ENCODE measurements at regions not wholly inside any gene's neighbourhood (a gene's known extent, or its start where the extent isn't known, plus 50 kb on each side); places are given as distances from the start of the nearest gene placed in this dataset.
A peak's percentile ranks its signal among the peaks of the same experiment; 100 is the strongest.

- H3K4me3 ChIP-seq, result no peak overlapping the region
- H3K27ac ChIP-seq, result no peak overlapping the region
- H3K4me1 ChIP-seq, result no peaks in the 10 kb centered on the region
- peak in 1 of 4 donors; percentile 45 for DNase-seq
- H3K27me3 ChIP-seq, result peaks cover 0 to 23% of the 10 kb centered on the region in 2 donors
- H3K36me3 ChIP-seq, result no peaks in the 10 kb centered on the region
- no peaks in the 10 kb centered on the region for H3K9me3 ChIP-seq
- no peak for TF ChIP-seq CTCF (IDR thresholded peaks at IDR 0.05)
- intact Hi-C loops (cut with DNase I), result no loop called here
- no peak for ATAC-seq
Measured at GRCh38 chr22:49527611-49528419, 299.9 kb downstream of the BRD1 start.

- H3K36me3 ChIP-seq, result no peaks in the 10 kb centered on the region
- DNase-seq, result no peak
- H3K27me3 ChIP-seq, result peaks cover 0 to 31% of the 10 kb centered on the region in 2 donors
- H3K9me3 ChIP-seq, result no peaks in the 10 kb centered on the region
- no peak for ATAC-seq
- intact Hi-C loops (cut with DNase I), result no loop called here
- H3K27ac ChIP-seq, result no peak overlapping the region
- no peaks in the 10 kb centered on the region for H3K4me1 ChIP-seq
- TF ChIP-seq CTCF (IDR thresholded peaks at IDR 0.05), result no peak
- H3K4me3 ChIP-seq, result no peak overlapping the region
Measured at GRCh38 chr22:49525801-49526535, 301.7 kb downstream of the BRD1 start.

- Histone ChIP-seq H3K27me3 (peaks cover 0 to 31% of the 10 kb centered on the region in 2 donors), H3K4me1 (no peaks in the 10 kb centered on the region), H3K36me3 (no peaks in the 10 kb centered on the region), H3K9me3 (no peaks in the 10 kb centered on the region), H3K4me3 (no peak overlapping the region), H3K27ac (no peak overlapping the region)
- no peak for TF ChIP-seq CTCF (IDR thresholded peaks at IDR 0.05)
- intact Hi-C loops (cut with DNase I), result no loop called here
- DNase-seq, result peak in 1 of 4 donors; percentile 22
- no peak for ATAC-seq
Measured at GRCh38 chr22:49525360-49525759, 302.3 kb downstream of the BRD1 start.

DNA sequence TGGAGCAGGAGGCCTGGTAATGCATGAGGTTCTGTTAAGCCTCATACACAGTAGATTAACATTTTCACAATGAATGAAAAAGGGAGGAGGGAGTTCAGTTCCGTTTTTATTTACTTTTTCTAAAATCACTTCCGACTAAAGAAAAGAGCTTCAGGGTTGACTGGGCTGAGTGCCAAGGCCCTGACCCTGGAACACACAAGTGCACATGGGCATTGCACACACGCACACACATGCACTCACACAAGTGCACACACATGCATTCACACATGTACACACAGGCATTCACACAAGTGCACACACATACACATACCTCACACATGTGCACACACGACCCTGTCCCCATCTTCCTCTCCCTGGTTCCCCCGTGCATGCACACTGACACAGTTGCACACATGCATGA lies 303.3 kb downstream of the BRD1 start:
- Histone ChIP-seq H3K4me1 (no peaks in the 10 kb centered on the region), H3K36me3 (no peaks in the 10 kb centered on the region), H3K27ac (no peak overlapping the region), H3K4me3 (no peak overlapping the region), H3K27me3 (peaks cover 0 to 31% of the 10 kb centered on the region in 2 donors), H3K9me3 (no peaks in the 10 kb centered on the region)
- ATAC-seq (no peak), DNase-seq (no peak)
- no peak for TF ChIP-seq CTCF (IDR thresholded peaks at IDR 0.05)
- intact Hi-C loops (cut with DNase I), result no loop called here

GRCh38 chr22:49523374-49524008 lies 304.2 kb downstream of the BRD1 start:
- Histone ChIP-seq H3K4me1 (no peaks in the 10 kb centered on the region), H3K9me3 (no peaks in the 10 kb centered on the region), H3K4me3 (no peak overlapping the region), H3K36me3 (no peaks in the 10 kb centered on the region), H3K27me3 (peaks cover 0 to 34% of the 10 kb centered on the region in 2 donors), H3K27ac (no peak overlapping the region)
- DNase-seq (no peak), ATAC-seq (no peak)
- no peak for TF ChIP-seq CTCF (IDR thresholded peaks at IDR 0.05)
- intact Hi-C loops (cut with DNase I), result no loop called here

Measured in left lung (tissue), 4 donors.